ENCODE measurements at regions not wholly inside any gene's neighbourhood (a gene's known extent, or its start where the extent isn't known, plus 50 kb on each side); places are given as distances from the start of the nearest gene placed in this dataset.

- no peaks in the 10 kb centered on the region for H3K27me3 Mint-ChIP-seq (ENCODE audit: low read depth)
- TF ChIP-seq, protein P1, sequence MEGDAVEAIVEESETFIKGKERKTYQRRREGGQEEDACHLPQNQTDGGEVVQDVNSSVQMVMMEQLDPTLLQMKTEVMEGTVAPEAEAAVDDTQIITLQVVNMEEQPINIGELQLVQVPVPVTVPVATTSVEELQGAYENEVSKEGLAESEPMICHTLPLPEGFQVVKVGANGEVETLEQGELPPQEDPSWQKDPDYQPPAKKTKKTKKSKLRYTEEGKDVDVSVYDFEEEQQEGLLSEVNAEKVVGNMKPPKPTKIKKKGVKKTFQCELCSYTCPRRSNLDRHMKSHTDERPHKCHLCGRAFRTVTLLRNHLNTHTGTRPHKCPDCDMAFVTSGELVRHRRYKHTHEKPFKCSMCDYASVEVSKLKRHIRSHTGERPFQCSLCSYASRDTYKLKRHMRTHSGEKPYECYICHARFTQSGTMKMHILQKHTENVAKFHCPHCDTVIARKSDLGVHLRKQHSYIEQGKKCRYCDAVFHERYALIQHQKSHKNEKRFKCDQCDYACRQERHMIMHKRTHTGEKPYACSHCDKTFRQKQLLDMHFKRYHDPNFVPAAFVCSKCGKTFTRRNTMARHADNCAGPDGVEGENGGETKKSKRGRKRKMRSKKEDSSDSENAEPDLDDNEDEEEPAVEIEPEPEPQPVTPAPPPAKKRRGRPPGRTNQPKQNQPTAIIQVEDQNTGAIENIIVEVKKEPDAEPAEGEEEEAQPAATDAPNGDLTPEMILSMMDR (IDR thresholded peaks at IDR 0.05; ENCODE audit: unreplicated experiment in 3 of 3): no peak
- H3K9me3 Mint-ChIP-seq: no peaks in the 10 kb centered on the region
- H3K27ac Mint-ChIP-seq: no peak overlapping the region
- no peaks in the 10 kb centered on the region for H3K4me1 Mint-ChIP-seq
- H3K4me3 Mint-ChIP-seq: no peak overlapping the region
- no peaks in the 10 kb centered on the region for H3K36me3 Mint-ChIP-seq (ENCODE audit: low read depth)
These were observed 136.2 kb upstream of the RPL34 start for GRCh38 chr4:108484187-108484586.

DNA sequence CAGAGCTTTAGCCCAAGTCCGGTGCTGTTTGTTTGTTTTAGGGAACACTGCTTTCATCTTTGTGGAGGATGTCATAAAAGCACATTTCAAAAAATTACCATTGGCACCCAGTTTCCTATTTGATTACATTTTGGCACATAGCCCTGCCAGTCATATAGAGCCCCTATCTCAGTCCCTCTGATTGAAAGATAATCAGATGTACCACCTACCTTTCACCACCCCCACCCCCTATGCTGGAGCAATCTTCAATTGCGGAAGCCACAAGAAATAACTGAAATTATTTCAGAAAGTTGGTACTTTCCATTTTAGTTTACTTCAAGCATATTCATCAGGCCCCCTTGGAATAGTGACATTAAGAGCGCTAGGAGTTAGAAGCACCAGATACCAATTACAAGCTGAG is 136.7 kb upstream of the RPL34 start:
- Mint-ChIP-seq H3K9me3 (no peaks in the 10 kb centered on the region), H3K4me1 (no peaks in the 10 kb centered on the region), H3K36me3 (ENCODE audit: low read depth) (no peaks in the 10 kb centered on the region), H3K27ac (no peak overlapping the region), H3K4me3 (no peak overlapping the region), H3K27me3 (ENCODE audit: low read depth) (no peaks in the 10 kb centered on the region)
- TF ChIP-seq, protein P1 (IDR thresholded peaks at IDR 0.05; ENCODE audit: unreplicated experiment in 3 of 3): no peak

- no peak overlapping the region for H3K27ac Mint-ChIP-seq
- TF ChIP-seq, protein P1 (IDR thresholded peaks at IDR 0.05; ENCODE audit: unreplicated experiment in 3 of 3): no peak
These were observed 137.3 kb upstream of the RPL34 start for GRCh38 chr4:108483079-108483478.

DNA sequence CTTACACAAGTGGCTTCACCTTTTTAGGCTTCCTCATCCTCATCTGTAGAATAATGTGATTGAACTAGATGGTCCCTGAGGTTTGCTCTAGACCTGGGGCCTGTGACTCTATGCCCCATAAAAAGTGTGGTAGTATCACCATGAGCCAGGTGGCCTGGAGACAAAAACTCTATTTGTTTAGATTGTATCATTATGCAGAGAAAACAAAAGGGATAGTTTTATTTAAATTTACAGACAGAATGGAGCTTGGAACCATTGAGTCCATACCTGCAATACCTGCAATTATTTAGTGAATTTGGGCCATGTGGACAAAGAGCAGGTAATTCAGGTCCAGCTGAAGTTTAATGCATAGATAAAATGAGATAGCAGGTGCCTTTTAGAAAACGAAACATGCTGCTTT is 139.5 kb upstream of the RPL34 start:
- Mint-ChIP-seq H3K27ac (no peak overlapping the region), H3K9me3 (no peaks in the 10 kb centered on the region), H3K27me3 (ENCODE audit: low read depth) (no peaks in the 10 kb centered on the region), H3K36me3 (ENCODE audit: low read depth) (no peaks in the 10 kb centered on the region), H3K4me3 (no peak overlapping the region), H3K4me1 (no peaks in the 10 kb centered on the region)
- TF ChIP-seq, protein P1 (IDR thresholded peaks at IDR 0.05; ENCODE audit: unreplicated experiment in 3 of 3): no peak

More at GRCh38 chr4:108483079-108483478, 137.3 kb upstream of the RPL34 start:
- Mint-ChIP-seq H3K36me3 (ENCODE audit: low read depth) (no peaks in the 10 kb centered on the region), H3K4me1 (no peaks in the 10 kb centered on the region), H3K4me3 (no peak overlapping the region), H3K27me3 (ENCODE audit: low read depth) (no peaks in the 10 kb centered on the region), H3K9me3 (no peaks in the 10 kb centered on the region)

GRCh38 chr4:108477527-108478108 is 142.8 kb upstream of the RPL34 start:
- H3K27ac Mint-ChIP-seq: no peak overlapping the region
- H3K36me3 Mint-ChIP-seq (ENCODE audit: low read depth): no peaks in the 10 kb centered on the region
- H3K9me3 Mint-ChIP-seq: peaks cover 2% of the 10 kb centered on the region
- TF ChIP-seq, protein P1 (IDR thresholded peaks at IDR 0.05; ENCODE audit: unreplicated experiment in 3 of 3): no peak
- no peaks in the 10 kb centered on the region for H3K4me1 Mint-ChIP-seq
- no peak overlapping the region for H3K4me3 Mint-ChIP-seq
- H3K27me3 Mint-ChIP-seq (ENCODE audit: low read depth): no peaks in the 10 kb centered on the region

GRCh38 chr4:108473163-108473720 is 147.1 kb upstream of the RPL34 start:
- H3K27me3 Mint-ChIP-seq (ENCODE audit: low read depth): no peaks in the 10 kb centered on the region
- H3K4me1 Mint-ChIP-seq: no peaks in the 10 kb centered on the region
- peaks cover 2% of the 10 kb centered on the region for H3K9me3 Mint-ChIP-seq
- no peaks in the 10 kb centered on the region for H3K36me3 Mint-ChIP-seq (ENCODE audit: low read depth)
- H3K4me3 Mint-ChIP-seq: no peak overlapping the region
- TF ChIP-seq, protein P1 (IDR thresholded peaks at IDR 0.05; ENCODE audit: unreplicated experiment in 3 of 3): no peak
- no peak overlapping the region for H3K27ac Mint-ChIP-seq

Data from nephron (organoid).